Activated CD8-positive, alpha-beta T cell treated with anti-CD3 and anti-CD28 coated beads, Interleukin-2, amount 10 ng/mL, durations not matched to agents 7 days and 5 days (primary cell): ENCODE measurements at regions not wholly inside any gene's neighbourhood (a gene's known extent, or its start where the extent isn't known, plus 50 kb on each side); places are given as distances from the start of the nearest gene placed in this dataset.
A peak's percentile ranks its signal among the peaks of the same experiment; 100 is the strongest.

Experiments used
- ATAC-seq: fragments of 150-1000 bp; cut with Tn5 transposase; one replicate; pipeline ENCODE4 v1.10.0; 2021; ENCODE audit warnings: moderate library complexity
- CTCF ChIA-PET: fragments of 350-600 bp; sonication (Branson Sonifier 250); formaldehyde crosslinking; loops from one replicate; lab custom pipeline; 2021; ENCODE audit warnings: antibody characterized with exemption; lab: Charles Lee
- POLR2A ChIA-PET: fragments of 350-600 bp; sonication (Branson Sonifier 250); formaldehyde crosslinking; loops from one replicate; lab custom pipeline; 2021; ENCODE audit warnings: antibody characterized with exemption; lab: Charles Lee
- DNase-seq: peaks from one replicate; pipeline ENCODE4 v3.0.0-alpha.2; 2020
- H3K27ac Mint-ChIP-seq: one replicate; pipeline ENCODE4 v1.8.0; 2021; ENCODE audit warnings: mild to moderate bottlenecking, mixed read lengths
- H3K27me3 Mint-ChIP-seq: one replicate; pipeline ENCODE4 v1.8.0; 2021; ENCODE audit warnings: low read depth, mixed read lengths
- H3K36me3 Mint-ChIP-seq: one replicate; pipeline ENCODE4 v1.8.0; 2021; ENCODE audit warnings: low read depth, mixed read lengths
- H3K4me1 Mint-ChIP-seq: one replicate; pipeline ENCODE4 v1.8.0; 2021; ENCODE audit warnings: low read depth, mixed read lengths
- H3K4me3 Mint-ChIP-seq: one replicate; pipeline ENCODE4 v1.8.0; 2021; ENCODE audit warnings: mild to moderate bottlenecking, mixed read lengths
- H3K9me3 Mint-ChIP-seq: one replicate; pipeline ENCODE4 v1.8.0; 2022; ENCODE audit warnings: mixed read lengths; ENCODE audit not compliant: insufficient read depth

- no peak for ATAC-seq
- H3K9me3 Mint-ChIP-seq = no peaks in the 10 kb centered on the region
- H3K4me3 Mint-ChIP-seq = no peak overlapping the region
- no peaks in the 10 kb centered on the region for H3K36me3 Mint-ChIP-seq
- ChIA-PET CTCF (no interaction called here), POLR2A (no interaction called here)
- no peak overlapping the region for H3K27ac Mint-ChIP-seq
- no peaks in the 10 kb centered on the region for H3K27me3 Mint-ChIP-seq
- H3K4me1 Mint-ChIP-seq = no peaks in the 10 kb centered on the region
- no peak for DNase-seq
Measured at GRCh38 chr22:47270463-47271135, 508.1 kb downstream of the TBC1D22A start.

GRCh38 chr22:47269516-47270088 is 507.2 kb downstream of the TBC1D22A start:
- H3K4me3 Mint-ChIP-seq = no peak overlapping the region
- no peaks in the 10 kb centered on the region for H3K4me1 Mint-ChIP-seq
- no peaks in the 10 kb centered on the region for H3K27me3 Mint-ChIP-seq
- ATAC-seq (no peak), DNase-seq (no peak)
- ChIA-PET CTCF (no interaction called here), POLR2A (interaction anchor here (0.5 kb wide), 1 partner anchor 1371 kb away, joined by 3 read pairs; no protein-coding TSS in a partner anchor)
- H3K27ac Mint-ChIP-seq = no peak overlapping the region
- H3K9me3 Mint-ChIP-seq = no peaks in the 10 kb centered on the region
- no peaks in the 10 kb centered on the region for H3K36me3 Mint-ChIP-seq

DNA sequence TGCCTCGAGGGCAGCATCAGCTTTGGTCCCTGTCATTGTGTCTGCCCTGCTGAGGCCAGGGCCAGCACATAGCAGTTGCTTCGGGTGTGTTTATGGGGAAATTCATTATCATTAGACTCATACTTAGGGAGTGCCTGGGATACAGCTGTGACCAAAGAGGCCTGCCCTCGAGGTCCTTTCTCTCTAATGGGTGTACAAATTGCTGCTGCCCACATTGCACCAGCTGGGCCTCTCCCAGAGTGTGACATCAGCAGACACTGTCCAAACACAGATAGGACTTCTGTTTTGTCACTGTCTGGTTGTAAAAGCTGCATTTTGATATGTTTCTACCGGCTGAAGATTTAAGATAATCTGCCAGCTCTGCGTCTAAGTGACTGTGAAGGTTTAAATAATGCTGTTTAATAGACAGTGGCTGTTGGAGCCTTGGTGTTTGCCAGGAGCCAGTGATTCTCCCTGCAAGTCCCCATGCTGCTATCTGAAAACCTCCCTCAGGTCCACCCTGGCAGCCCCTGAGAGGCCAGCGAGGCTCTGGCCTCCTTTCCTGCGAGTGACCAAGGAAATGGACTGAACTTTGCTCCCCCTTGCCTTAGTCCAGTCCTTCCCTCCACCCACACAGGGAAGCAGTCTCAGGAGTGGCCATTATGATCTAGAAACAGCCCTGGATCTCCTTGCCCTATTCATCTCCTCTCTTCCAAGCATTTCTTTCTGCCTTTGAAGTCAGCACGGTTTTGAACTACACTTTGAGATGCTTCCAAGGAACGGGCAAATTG is 505.2 kb downstream of the TBC1D22A start:
- H3K27me3 Mint-ChIP-seq = no peaks in the 10 kb centered on the region
- POLR2A ChIA-PET = no interaction called here
- no peak for ATAC-seq
- H3K4me3 Mint-ChIP-seq = no peak overlapping the region
- H3K36me3 Mint-ChIP-seq = no peaks in the 10 kb centered on the region
- H3K27ac Mint-ChIP-seq = no peak overlapping the region
- H3K4me1 Mint-ChIP-seq = no peaks in the 10 kb centered on the region
- DNase-seq = no peak
- no peaks in the 10 kb centered on the region for H3K9me3 Mint-ChIP-seq
- CTCF ChIA-PET = no interaction called here

GRCh38 chr22:47266329-47266728 is 503.9 kb downstream of the TBC1D22A start:
- Mint-ChIP-seq H3K27ac (no peak overlapping the region), H3K4me3 (no peak overlapping the region), H3K36me3 (no peaks in the 10 kb centered on the region), H3K9me3 (no peaks in the 10 kb centered on the region), H3K4me1 (no peaks in the 10 kb centered on the region), H3K27me3 (no peaks in the 10 kb centered on the region)
- ATAC-seq (no peak), DNase-seq (no peak)
- ChIA-PET POLR2A (no interaction called here), CTCF (no interaction called here)

GRCh38 chr22:47260551-47260950 is 498.1 kb downstream of the TBC1D22A start:
- no peaks in the 10 kb centered on the region for H3K9me3 Mint-ChIP-seq
- CTCF ChIA-PET = no interaction called here
- H3K4me1 Mint-ChIP-seq = no peaks in the 10 kb centered on the region
- DNase-seq (no peak), ATAC-seq (no peak)
- H3K27me3 Mint-ChIP-seq = no peaks in the 10 kb centered on the region
- no peak overlapping the region for H3K27ac Mint-ChIP-seq
- POLR2A ChIA-PET = no interaction called here
- H3K4me3 Mint-ChIP-seq = no peak overlapping the region
- H3K36me3 Mint-ChIP-seq = no peaks in the 10 kb centered on the region

- ChIA-PET POLR2A (no interaction called here), CTCF (no interaction called here)
- no peaks in the 10 kb centered on the region for H3K9me3 Mint-ChIP-seq
- no peaks in the 10 kb centered on the region for H3K4me1 Mint-ChIP-seq
- ATAC-seq (no peak), DNase-seq (no peak)
- H3K27ac Mint-ChIP-seq = no peak overlapping the region
- no peaks in the 10 kb centered on the region for H3K27me3 Mint-ChIP-seq
- no peak overlapping the region for H3K4me3 Mint-ChIP-seq
- no peaks in the 10 kb centered on the region for H3K36me3 Mint-ChIP-seq
Measured at GRCh38 chr22:47259990-47260389, 497.5 kb downstream of the TBC1D22A start.

DNA sequence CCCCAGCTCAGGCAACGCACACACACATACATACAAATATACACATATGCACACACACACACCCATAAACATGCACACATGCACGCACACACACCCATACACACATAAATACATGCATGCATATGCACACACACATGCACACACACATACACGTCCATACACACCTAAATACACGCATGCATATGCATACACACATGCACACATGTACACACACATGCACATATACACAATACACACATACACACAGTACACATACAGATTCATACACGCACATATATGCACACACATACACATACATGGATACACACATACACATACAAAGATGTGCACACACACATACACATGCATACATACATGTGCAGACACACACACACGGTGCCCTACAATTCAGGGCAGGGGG is 496.6 kb downstream of the TBC1D22A start:
- CTCF ChIA-PET = no interaction called here
- H3K36me3 Mint-ChIP-seq = no peaks in the 10 kb centered on the region
- H3K4me3 Mint-ChIP-seq = no peak overlapping the region
- POLR2A ChIA-PET = no interaction called here
- ATAC-seq = no peak
- no peaks in the 10 kb centered on the region for H3K27me3 Mint-ChIP-seq
- DNase-seq = no peak
- no peaks in the 10 kb centered on the region for H3K4me1 Mint-ChIP-seq
- no peaks in the 10 kb centered on the region for H3K9me3 Mint-ChIP-seq
- H3K27ac Mint-ChIP-seq = no peak overlapping the region

GRCh38 chr22:47257976-47258375 is 495.5 kb downstream of the TBC1D22A start:
- ATAC-seq = no peak
- Mint-ChIP-seq H3K27ac (no peak overlapping the region), H3K4me3 (no peak overlapping the region), H3K4me1 (no peaks in the 10 kb centered on the region), H3K36me3 (no peaks in the 10 kb centered on the region), H3K9me3 (no peaks in the 10 kb centered on the region), H3K27me3 (no peaks in the 10 kb centered on the region)
- CTCF ChIA-PET = no interaction called here
- POLR2A ChIA-PET = no interaction called here
- DNase-seq = no peak

- Mint-ChIP-seq H3K27me3 (no peaks in the 10 kb centered on the region), H3K36me3 (no peaks in the 10 kb centered on the region), H3K4me1 (no peaks in the 10 kb centered on the region), H3K9me3 (no peaks in the 10 kb centered on the region), H3K27ac (no peak overlapping the region), H3K4me3 (no peak overlapping the region)
- no peak for DNase-seq
- ChIA-PET CTCF (no interaction called here), POLR2A (no interaction called here)
- ATAC-seq = no peak
Measured at GRCh38 chr22:47257566-47257965, 495.1 kb downstream of the TBC1D22A start.

GRCh38 chr22:47251911-47252310 is 489.5 kb downstream of the TBC1D22A start:
- ATAC-seq = no peak
- Mint-ChIP-seq H3K4me1 (no peaks in the 10 kb centered on the region), H3K4me3 (no peak overlapping the region), H3K27ac (no peak overlapping the region), H3K36me3 (no peaks in the 10 kb centered on the region), H3K9me3 (no peaks in the 10 kb centered on the region), H3K27me3 (no peaks in the 10 kb centered on the region)
- ChIA-PET POLR2A (no interaction called here), CTCF (no interaction called here)
- peak; percentile 7 for DNase-seq

- CTCF ChIA-PET = no interaction called here
- DNase-seq = peak; percentile 14
- no peak overlapping the region for H3K27ac Mint-ChIP-seq
- no peak overlapping the region for H3K4me3 Mint-ChIP-seq
- no peaks in the 10 kb centered on the region for H3K9me3 Mint-ChIP-seq
- no peaks in the 10 kb centered on the region for H3K27me3 Mint-ChIP-seq
- H3K4me1 Mint-ChIP-seq = no peaks in the 10 kb centered on the region
- ATAC-seq = no peak
- no peaks in the 10 kb centered on the region for H3K36me3 Mint-ChIP-seq
- POLR2A ChIA-PET = no interaction called here
Measured at GRCh38 chr22:47250995-47251765, 488.7 kb downstream of the TBC1D22A start.
